ENCODE measurements at regions not wholly inside any gene's neighbourhood (a gene's known extent, or its start where the extent isn't known, plus 50 kb on each side); places are given as distances from the start of the nearest gene placed in this dataset.

GRCh38 chr2:117085737-117086136, 728.8 kb upstream of the DDX18 start:
- DNase-seq, result no peak

GRCh38 chr2:117086174-117086942, 728.1 kb upstream of the DDX18 start:
- DNase-seq, result no peak

GRCh38 chr2:117086943-117087250, 727.6 kb upstream of the DDX18 start:
- no peak for DNase-seq

DNA sequence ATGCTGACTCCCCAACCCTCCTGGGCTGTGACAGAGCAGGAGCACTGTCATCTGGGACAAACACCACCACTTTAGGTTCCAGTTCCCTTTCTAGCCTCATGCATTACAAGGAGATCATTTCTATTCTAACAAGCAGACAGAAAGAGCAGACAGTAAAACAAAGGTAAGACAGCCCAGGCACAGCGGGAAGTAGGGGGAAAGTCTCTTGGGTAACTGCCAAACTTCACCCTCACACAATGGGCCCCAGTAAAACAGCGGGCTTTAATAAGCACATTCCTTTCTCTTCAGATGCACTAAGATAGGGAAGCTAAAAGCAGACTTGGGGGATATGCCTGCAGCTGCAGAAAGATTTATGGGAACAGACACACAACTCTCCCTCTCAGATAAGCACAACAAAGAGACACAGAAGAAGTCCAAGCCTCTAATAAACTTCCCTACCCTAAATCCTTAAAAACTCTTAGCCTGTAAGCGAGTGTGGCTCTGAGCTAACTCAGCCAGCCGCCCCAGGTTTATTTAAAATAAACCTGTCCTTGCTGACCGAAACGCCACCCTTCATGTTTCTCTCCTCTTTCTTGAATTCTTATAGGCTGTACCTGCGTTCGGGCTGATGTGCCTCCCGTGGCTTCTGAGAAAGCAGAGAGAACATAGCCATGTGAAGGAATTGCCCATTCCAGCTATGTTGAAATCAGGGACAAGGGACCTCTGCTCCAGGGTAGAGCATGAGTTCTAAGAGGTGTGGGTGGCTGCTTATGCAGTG, 726.8 kb upstream of the DDX18 start:
- no peak for DNase-seq

DNA sequence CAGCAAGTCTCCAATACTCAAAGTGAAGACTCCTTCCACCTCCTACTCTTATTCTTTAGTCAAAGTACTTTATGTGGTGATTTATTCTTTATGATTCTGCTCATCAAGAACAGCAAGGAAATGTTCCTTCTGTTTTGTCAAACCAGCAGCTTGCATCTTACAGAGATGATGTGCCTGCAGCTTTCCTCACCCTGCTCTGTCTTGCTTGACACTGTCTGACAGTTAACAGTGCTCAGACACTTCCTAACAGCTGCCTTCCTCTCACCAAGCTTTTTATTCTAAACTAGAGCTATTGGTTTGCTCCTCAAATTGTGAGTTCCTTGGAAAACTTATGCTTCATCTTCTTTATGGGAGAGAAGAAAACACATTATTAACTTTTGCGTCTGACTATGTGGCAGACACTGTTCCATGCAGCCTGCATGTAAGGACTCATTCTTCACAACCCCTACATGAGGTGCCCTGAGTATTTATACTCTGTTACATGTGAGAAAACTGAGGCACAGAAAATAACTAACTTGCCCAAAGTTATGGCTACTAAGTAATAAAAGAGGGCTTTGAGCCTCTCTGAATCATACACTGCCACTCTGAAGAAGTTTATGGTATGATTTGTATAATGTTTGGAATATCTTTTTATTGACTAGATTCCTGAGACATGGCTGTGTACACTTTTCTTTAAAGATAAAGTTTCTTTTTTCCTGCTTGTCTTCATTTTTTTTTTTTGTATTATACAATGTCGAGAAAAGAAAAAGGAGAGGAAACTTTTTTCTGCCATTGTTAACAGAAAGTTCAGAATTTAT, 723.3 kb upstream of the DDX18 start:
- no peak for DNase-seq

- DNase-seq, result no peak
These were observed 712.9 kb upstream of the DDX18 start for GRCh38 chr2:117101613-117102012.

DNA sequence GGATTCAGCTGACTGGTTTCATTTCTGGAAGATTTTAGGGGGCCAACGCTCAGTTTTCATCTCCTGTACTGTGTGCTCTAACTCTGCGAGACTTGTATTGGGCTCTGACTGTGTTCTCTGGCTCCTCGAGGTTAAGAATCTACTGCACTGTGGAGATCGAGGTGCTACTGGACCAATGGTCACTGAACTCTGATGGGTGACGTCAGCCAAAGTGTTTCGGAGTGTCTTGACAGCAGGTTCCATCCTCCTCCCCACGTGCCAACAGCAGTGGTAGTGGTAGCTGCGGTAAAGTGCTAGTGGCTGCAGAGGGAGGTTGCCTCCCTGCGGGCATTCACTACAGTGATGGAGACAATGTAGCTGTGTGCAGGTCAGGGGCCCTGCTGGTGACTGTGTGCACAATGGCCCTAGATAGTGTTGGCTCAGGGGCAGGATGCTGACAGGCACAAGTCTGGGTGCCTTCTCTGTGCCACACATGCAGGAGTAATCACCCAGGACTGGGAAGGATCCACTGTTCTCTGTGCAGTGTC, 705.7 kb upstream of the DDX18 start:
- DNase-seq, result no peak

DNA sequence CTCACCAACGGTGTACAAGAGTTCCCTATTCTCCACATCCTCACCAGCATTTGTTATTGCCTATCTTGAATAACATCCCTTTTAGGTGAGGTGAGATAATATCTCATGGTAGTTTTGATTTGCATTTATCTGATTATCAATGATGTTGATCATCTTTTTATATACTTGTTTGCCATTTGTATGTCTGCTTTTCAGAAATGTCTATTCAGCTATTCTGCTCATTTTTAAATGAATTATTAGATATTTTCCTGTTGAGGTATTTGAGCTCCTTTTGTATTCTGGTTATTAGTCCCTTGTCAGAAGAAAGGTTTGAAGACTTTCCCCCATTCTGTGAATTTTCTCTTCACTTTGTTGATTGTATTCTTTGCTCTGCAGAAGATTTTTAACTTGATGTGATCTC, 695.5 kb upstream of the DDX18 start:
- no peak for DNase-seq

DNA sequence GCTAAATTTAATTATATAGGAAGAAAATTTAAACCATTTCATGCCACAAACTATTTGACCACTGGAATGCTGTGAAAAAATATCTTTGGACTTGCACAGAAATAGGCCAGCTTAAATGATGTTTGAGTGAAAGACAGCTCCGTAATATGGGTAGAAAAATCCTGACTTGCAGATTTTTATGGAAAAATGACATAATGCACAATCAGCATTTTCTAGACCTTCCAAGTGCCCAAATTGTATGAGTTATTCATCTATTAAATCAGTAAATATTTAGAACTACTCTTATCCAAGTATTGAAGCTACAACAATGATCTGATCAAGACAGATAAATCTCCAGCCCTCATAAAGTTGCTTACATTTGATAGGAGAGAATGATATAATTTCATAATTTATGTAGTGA, 691.1 kb upstream of the DDX18 start:
- DNase-seq, result no peak

- DNase-seq, result no peak
These were observed 687.8 kb upstream of the DDX18 start for GRCh38 chr2:117126656-117127055.

DNA sequence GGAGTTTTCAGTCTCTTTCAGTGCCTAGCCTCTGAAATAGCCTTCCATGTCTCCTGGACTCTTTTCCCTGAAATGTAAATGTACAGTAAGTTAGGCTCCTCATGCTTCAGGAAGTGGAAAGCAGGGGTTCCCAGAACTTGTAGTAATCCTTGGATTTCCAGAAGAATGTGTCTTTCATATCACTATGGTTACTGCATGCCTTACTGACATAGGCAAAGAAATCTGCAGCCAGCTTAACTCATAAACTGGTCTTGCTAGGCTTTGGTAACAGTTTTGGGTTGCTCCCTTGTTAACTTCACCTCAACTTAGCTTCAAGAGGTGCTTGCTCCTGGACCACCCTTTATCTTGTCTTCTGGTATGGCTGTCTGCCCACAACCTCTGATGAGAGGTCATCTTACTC, 686.8 kb upstream of the DDX18 start:
- DNase-seq, result no peak

- DNase-seq, result no peak
These were observed 686.0 kb upstream of the DDX18 start for GRCh38 chr2:117128461-117128860.

GRCh38 chr2:117137371-117137770, 677.1 kb upstream of the DDX18 start:
- DNase-seq, result no peak

GRCh38 chr2:117169036-117169765, 645.3 kb upstream of the DDX18 start:
- no peak for DNase-seq

DNA sequence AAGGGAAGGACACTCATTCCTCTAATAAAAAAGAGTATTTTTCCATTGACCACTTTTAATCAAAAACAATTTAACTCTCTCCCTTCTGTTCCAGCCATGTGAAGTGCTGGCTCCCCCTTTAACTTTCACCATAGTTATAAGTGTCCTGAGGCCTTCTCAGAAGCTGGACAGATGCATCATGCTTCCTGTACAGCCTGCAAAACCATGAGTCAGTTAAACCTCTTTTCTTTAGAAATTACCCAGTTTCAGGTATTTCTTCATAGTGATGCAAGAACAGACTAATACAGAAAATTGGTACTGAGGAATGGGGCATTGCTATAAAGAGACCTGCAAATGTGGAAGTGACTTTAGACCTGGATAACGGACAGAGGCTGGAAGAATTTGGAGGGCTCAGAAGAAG, 643.6 kb upstream of the DDX18 start:
- no peak for DNase-seq

DNA sequence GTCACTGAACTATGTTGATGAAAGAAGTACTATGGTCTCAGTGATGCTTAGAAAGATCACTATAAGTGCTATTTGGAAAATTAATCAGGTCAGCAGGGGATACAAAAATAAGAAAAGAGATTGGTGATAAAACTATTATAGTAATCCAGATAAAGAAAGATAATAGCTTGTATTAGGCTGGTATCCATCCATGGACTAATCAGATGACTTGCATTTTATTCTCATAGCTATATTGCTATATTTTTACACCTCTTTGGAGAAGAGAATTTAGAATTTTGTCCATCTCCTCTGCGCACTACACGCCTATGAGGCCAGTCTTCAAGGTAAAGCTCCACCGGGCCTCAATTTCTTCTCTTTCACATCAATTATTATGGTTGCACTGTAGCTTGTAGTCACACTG, 635.1 kb upstream of the DDX18 start:
- no peak for DNase-seq

DNA sequence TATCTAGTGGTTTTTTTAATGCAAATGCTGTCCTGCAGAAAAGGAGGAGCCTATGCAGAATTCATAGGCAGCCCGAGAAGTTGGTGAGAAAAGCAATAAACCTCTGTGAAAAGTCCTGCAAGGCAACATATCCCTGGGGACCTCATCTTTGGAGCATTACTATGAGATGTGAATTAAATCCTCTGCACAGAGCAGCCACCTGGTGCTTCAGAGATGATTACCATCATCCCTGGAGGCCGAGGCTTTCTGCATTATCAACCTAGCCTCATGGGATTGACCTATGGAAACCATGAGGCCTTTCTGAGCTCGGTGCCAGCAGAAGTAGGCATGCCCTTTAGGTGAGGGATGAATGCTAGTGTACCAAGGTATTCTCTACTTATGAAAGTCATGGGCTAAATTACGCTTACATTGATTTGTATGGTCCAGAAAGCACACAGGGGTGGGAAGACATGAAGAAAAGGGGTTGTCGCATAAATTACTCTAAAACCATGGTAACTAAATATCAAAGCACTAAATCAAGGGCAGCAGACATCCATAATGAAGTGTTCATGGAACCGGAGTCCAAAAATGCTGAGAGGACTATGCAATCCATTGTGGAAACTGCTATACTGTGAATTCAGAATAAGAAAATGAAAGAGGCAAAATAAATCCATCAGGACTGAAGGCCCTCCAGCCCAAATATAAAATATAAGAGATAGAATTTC, 623.5 kb upstream of the DDX18 start:
- no peak for DNase-seq

DNA sequence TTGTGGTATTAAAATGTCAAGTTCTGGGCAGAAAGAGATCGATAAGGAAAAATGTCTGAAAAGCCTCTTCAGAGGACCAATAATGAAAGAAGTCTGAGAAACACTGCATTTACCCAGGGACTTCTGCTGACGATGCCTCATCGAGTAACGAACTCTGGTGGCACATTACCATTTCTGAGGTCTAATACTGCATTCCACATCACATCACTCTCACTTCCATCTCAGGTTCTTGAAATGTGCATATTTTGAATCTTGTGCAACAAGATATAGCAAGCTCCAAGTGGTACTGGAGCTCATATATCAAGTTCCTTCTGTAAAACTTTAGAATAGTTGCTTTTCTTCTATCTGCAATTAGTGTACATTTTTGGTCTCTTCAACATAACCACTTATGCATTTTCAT, 619.1 kb upstream of the DDX18 start:
- DNase-seq, result no peak

GRCh38 chr2:117199511-117199910, 615.0 kb upstream of the DDX18 start:
- DNase-seq, result no peak

- DNase-seq, result no peak
These were observed 601.9 kb upstream of the DDX18 start for GRCh38 chr2:117212562-117212961.

GRCh38 chr2:117217145-117217544, 597.3 kb upstream of the DDX18 start:
- no peak for DNase-seq

- DNase-seq, result no peak
These were observed 591.7 kb upstream of the DDX18 start for GRCh38 chr2:117222809-117223208.
